ENCODE measurements at regions not wholly inside any gene's neighbourhood (a gene's known extent, or its start where the extent isn't known, plus 50 kb on each side); places are given as distances from the start of the nearest gene placed in this dataset.

DNA sequence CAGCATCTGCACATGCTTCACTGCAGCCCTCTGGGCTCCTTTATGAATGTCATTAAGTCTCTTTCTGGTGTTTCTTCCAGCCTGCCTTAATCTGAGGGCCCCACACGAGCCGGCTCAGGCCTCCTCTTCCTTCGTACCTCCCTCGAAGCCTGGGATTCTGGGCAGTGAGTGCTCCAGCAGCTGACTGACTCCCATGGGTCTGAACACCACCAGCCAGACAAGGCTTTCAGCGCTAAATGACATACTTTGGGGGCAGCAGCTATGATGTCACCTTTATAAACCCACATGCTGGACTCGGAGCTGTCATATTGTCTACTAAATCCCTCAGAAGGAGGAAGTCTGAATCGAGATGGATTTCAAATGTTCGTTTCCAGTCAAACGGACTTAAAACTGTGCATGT, 127.1 kb downstream of the TRIM29 start:
- TF ChIP-seq, protein P1, sequence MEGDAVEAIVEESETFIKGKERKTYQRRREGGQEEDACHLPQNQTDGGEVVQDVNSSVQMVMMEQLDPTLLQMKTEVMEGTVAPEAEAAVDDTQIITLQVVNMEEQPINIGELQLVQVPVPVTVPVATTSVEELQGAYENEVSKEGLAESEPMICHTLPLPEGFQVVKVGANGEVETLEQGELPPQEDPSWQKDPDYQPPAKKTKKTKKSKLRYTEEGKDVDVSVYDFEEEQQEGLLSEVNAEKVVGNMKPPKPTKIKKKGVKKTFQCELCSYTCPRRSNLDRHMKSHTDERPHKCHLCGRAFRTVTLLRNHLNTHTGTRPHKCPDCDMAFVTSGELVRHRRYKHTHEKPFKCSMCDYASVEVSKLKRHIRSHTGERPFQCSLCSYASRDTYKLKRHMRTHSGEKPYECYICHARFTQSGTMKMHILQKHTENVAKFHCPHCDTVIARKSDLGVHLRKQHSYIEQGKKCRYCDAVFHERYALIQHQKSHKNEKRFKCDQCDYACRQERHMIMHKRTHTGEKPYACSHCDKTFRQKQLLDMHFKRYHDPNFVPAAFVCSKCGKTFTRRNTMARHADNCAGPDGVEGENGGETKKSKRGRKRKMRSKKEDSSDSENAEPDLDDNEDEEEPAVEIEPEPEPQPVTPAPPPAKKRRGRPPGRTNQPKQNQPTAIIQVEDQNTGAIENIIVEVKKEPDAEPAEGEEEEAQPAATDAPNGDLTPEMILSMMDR (IDR thresholded peaks at IDR 0.05), result no peak
- TF ChIP-seq POLR2AphosphoS5 (IDR thresholded peaks at IDR 0.05), result no peak
- TF ChIP-seq POLR2A (IDR thresholded peaks at IDR 0.05; ENCODE audit: low read depth), result no peak
- TF ChIP-seq EP300 (IDR thresholded peaks at IDR 0.05), result no peak
